ENCODE measurements at regions not wholly inside any gene's neighbourhood (a gene's known extent, or its start where the extent isn't known, plus 50 kb on each side); places are given as distances from the start of the nearest gene placed in this dataset.

GRCh38 chr3:70731046-70731445 is 418.6 kb upstream of the MDFIC2 start:
- Histone ChIP-seq H3K9me3 (ENCODE audit: control insufficient read depth, insufficient read depth, low read length) (no peaks in the 10 kb centered on the region), H3K4me3 (ENCODE audit: low read length) (no peak overlapping the region), H3K4me2 (ENCODE audit: low read length) (no peak overlapping the region)

GRCh38 chr3:70729845-70730244 is 417.4 kb upstream of the MDFIC2 start:
- Histone ChIP-seq H4K20me1 (ENCODE audit: control insufficient read depth, insufficient read depth, low read depth, low read length) (no peaks in the 10 kb centered on the region), H3K36me3 (ENCODE audit: control insufficient read depth, low read length) (no peaks in the 10 kb centered on the region), H3K4me2 (ENCODE audit: low read length) (no peak overlapping the region), H3F3A (ENCODE audit: control insufficient read depth, insufficient read depth) (no peaks in the 10 kb centered on the region), H3K4me1 (ENCODE audit: control insufficient read depth, low read length) (no peaks in the 10 kb centered on the region), H3K9me3 (ENCODE audit: control insufficient read depth, insufficient read depth, low read length) (no peaks in the 10 kb centered on the region), H3K9me2 (replicated peaks; ENCODE audit: control insufficient read depth, low read length) (no peaks in the 10 kb centered on the region), H3K79me2 (ENCODE audit: control insufficient read depth, low read length) (no peaks in the 10 kb centered on the region), H3K27ac (ENCODE audit: low read depth, low read length) (no peak overlapping the region), H3K4me3 (ENCODE audit: low read length) (no peak overlapping the region), H3K27me3 (ENCODE audit: control insufficient read depth, low read length) (0 out of 2 replicates have a peak, but pooled peaks cover 3% of the 10 kb centered on the region)
- TF ChIP-seq CTCF (IDR thresholded peaks at IDR 0.05; ENCODE audit: low read depth, low read length, poor library complexity, severe bottlenecking) = no peak
- TF ChIP-seq EZH2phosphoT487 (IDR thresholded peaks at IDR 0.05; ENCODE audit: borderline replicate concordance, low read length) = no peak

More at GRCh38 chr3:70731046-70731445, 418.6 kb upstream of the MDFIC2 start:
- Histone ChIP-seq H4K20me1 (ENCODE audit: control insufficient read depth, insufficient read depth, low read depth, low read length) (no peaks in the 10 kb centered on the region), H3K9me2 (replicated peaks; ENCODE audit: control insufficient read depth, low read length) (no peaks in the 10 kb centered on the region), H3F3A (ENCODE audit: control insufficient read depth, insufficient read depth) (no peaks in the 10 kb centered on the region), H3K27me3 (ENCODE audit: control insufficient read depth, low read length) (0 out of 2 replicates have a peak, but pooled peaks cover 3% of the 10 kb centered on the region), H3K4me1 (ENCODE audit: control insufficient read depth, low read length) (no peaks in the 10 kb centered on the region), H3K79me2 (ENCODE audit: control insufficient read depth, low read length) (no peaks in the 10 kb centered on the region), H3K36me3 (ENCODE audit: control insufficient read depth, low read length) (no peaks in the 10 kb centered on the region), H3K27ac (ENCODE audit: low read depth, low read length) (no peak overlapping the region)
- no peak for TF ChIP-seq EZH2phosphoT487 (IDR thresholded peaks at IDR 0.05; ENCODE audit: borderline replicate concordance, low read length)
- TF ChIP-seq CTCF (IDR thresholded peaks at IDR 0.05; ENCODE audit: low read depth, low read length, poor library complexity, severe bottlenecking) = no peak

GRCh38 chr3:70728311-70728710 is 415.9 kb upstream of the MDFIC2 start:
- Histone ChIP-seq H3K27ac (ENCODE audit: low read depth, low read length) (no peak overlapping the region), H3K9me3 (ENCODE audit: control insufficient read depth, insufficient read depth, low read length) (no peaks in the 10 kb centered on the region), H3F3A (ENCODE audit: control insufficient read depth, insufficient read depth) (no peaks in the 10 kb centered on the region), H3K79me2 (ENCODE audit: control insufficient read depth, low read length) (no peaks in the 10 kb centered on the region), H3K27me3 (ENCODE audit: control insufficient read depth, low read length) (0 out of 2 replicates have a peak, but pooled peaks cover 3% of the 10 kb centered on the region), H3K4me3 (ENCODE audit: low read length) (no peak overlapping the region), H3K9me2 (replicated peaks; ENCODE audit: control insufficient read depth, low read length) (no peaks in the 10 kb centered on the region), H4K20me1 (ENCODE audit: control insufficient read depth, insufficient read depth, low read depth, low read length) (no peaks in the 10 kb centered on the region), H3K4me1 (ENCODE audit: control insufficient read depth, low read length) (no peaks in the 10 kb centered on the region), H3K36me3 (ENCODE audit: control insufficient read depth, low read length) (no peaks in the 10 kb centered on the region), H3K4me2 (ENCODE audit: low read length) (no peak overlapping the region)
- no peak for TF ChIP-seq EZH2phosphoT487 (IDR thresholded peaks at IDR 0.05; ENCODE audit: borderline replicate concordance, low read length)
- no peak for TF ChIP-seq CTCF (IDR thresholded peaks at IDR 0.05; ENCODE audit: low read depth, low read length, poor library complexity, severe bottlenecking)

Measured in DOHH2 (cell line).